ENCODE measurements at regions not wholly inside any gene's neighbourhood (a gene's known extent, or its start where the extent isn't known, plus 50 kb on each side); places are given as distances from the start of the nearest gene placed in this dataset.

- ChIA-PET CTCF (ENCODE audit: low intra/inter-chr PET ratio) (no interaction called here), POLR2A (no interaction called here)
- ATAC-seq (no peak), DNase-seq (ENCODE audit: extremely low read depth in 1 of 4, low spot score in 3 of 4) (no peak), FAIRE-seq (no peak)
- Histone ChIP-seq H3K9ac (ENCODE audit: insufficient read depth in 1 of 2, low read depth in 2 of 2, low read length in 2 of 2) (no peak overlapping the region), H3K27ac (ENCODE audit: extremely low read depth, low read depth, low read length) (no peak overlapping the region), H3K4me1 (replicated peaks in 1 of 2; ENCODE audit: control insufficient read depth in 2 of 2, insufficient read depth in 2 of 2, low read length in 2 of 2) (no peaks in the 10 kb centered on the region), H3K4me2 (ENCODE audit: insufficient read depth, low read length) (no peak overlapping the region), H3K36me3 (ENCODE audit: control insufficient read depth, insufficient read depth, low read length) (no peaks in the 10 kb centered on the region), H3K79me2 (ENCODE audit: control insufficient read depth, insufficient read depth, low read length) (no peaks in the 10 kb centered on the region), H3K4me3 (no peak overlapping the region), H3K9me3 (replicated peaks; ENCODE audit: control insufficient read depth, insufficient read depth, low read depth, low read length) (no peaks in the 10 kb centered on the region), H2AFZ (ENCODE audit: low read depth, low read length) (no peak overlapping the region), H3K9me1 (ENCODE audit: control insufficient read depth, insufficient read depth, low read length) (no peaks in the 10 kb centered on the region), H4K20me1 (replicated peaks; ENCODE audit: control insufficient read depth, insufficient read depth, low read length) (no peaks in the 10 kb centered on the region), H3K27me3 (ENCODE audit: control insufficient read depth in 2 of 2, insufficient read depth in 2 of 2, low read length in 2 of 2) (no peaks in the 10 kb centered on the region)
- no TSS peak for BruUV-seq (replicated peaks)
- intact Hi-C loops (cut with micrococcal nuclease), result no loop called here
- TF ChIP-seq ZC3H4 (CRISPR knock-in tag; IDR thresholded peaks at IDR 0.05; ENCODE audit: borderline replicate concordance), result no peak
- no peak for TF ChIP-seq HDAC3 (IDR thresholded peaks at IDR 0.05; ENCODE audit: borderline replicate concordance, partially characterized antibody)
- TF ChIP-seq EZH2 (IDR thresholded peaks at IDR 0.05; ENCODE audit: borderline replicate concordance, low read depth, low read length), result no peak
- TF ChIP-seq HNRNPL (IDR thresholded peaks at IDR 0.05; ENCODE audit: low read depth, low read length), result no peak
- TF ChIP-seq ZNF444 (CRISPR knock-in tag; IDR thresholded peaks at IDR 0.05), result no peak
- no peak for TF ChIP-seq NR1H2 (CRISPR knock-in tag; IDR thresholded peaks at IDR 0.05)
- no peak for TF ChIP-seq NFYB (IDR thresholded peaks at IDR 0.05; ENCODE audit: extremely low read depth, insufficient read length)
- no peak for TF ChIP-seq DPF2 (IDR thresholded peaks at IDR 0.05)
- no peak for TF ChIP-seq ZNF134 (CRISPR knock-in tag; conservative IDR thresholded peaks at IDR 0.05)
- no peak for TF ChIP-seq CTCFL (IDR thresholded peaks at IDR 0.05; ENCODE audit: borderline replicate concordance, insufficient read depth, low read depth, low read length, poor library complexity, severe bottlenecking)
- TF ChIP-seq TEAD2 (tag; IDR thresholded peaks at IDR 0.05), result no peak
- no peak for TF ChIP-seq ARID3B (CRISPR knock-in tag; IDR thresholded peaks at IDR 0.05; ENCODE audit: borderline replicate concordance)
- no peak for TF ChIP-seq CUX1 (CRISPR knock-in tag; IDR thresholded peaks at IDR 0.05)
- in situ Hi-C loops (cut with MboI), result no loop called here
- 4% methylated on average over 2 of the region's 2 CpGs for WGBS (ENCODE audit: insufficient coverage, low coverage, missing lambda C conversion rate)
These were observed 104.2 kb upstream of the HCN1 start for GRCh38 chr5:45800331-45800730.
